Right atrium auricular region (tissue), 2 donors: ENCODE measurements at regions not wholly inside any gene's neighbourhood (a gene's known extent, or its start where the extent isn't known, plus 50 kb on each side); places are given as distances from the start of the nearest gene placed in this dataset.

Experiments used
- DNase-seq: peaks from one replicate; pipeline ENCODE4 v3.0.0-alpha.2; 2019; ENCODE audit warnings: low spot score
- H3K27ac ChIP-seq, 2 donors: fragments of 200-600 bp; sonication (generic); 1 replicate in 1 of 2; 2 replicates in 1 of 2; pipeline ENCODE4 v1.5.1; 2016 to 2019
- H3K27me3 ChIP-seq, 2 donors: fragments of 200-600 bp; sonication (generic); one replicate each; pipeline versions ENCODE4 v1.5.1 to v1.6.0; 2017 to 2019
- H3K36me3 ChIP-seq: fragments of 200-600 bp; sonication (generic); one replicate; pipeline ENCODE4 v1.5.1; 2016
- H3K4me1 ChIP-seq, 2 donors: fragments of 200-600 bp; sonication (generic); one replicate each; pipeline versions ENCODE4 v1.5.1 to v1.6.0; 2017 to 2019
- H3K4me3 ChIP-seq, 2 donors: fragments of 200-600 bp; sonication (generic); 1 replicate in 1 of 2; 2 replicates in 1 of 2; pipeline ENCODE4 v1.5.1; 2017 to 2019; ENCODE audit warnings: mild to moderate bottlenecking in 1 of 2, moderate library complexity in 1 of 2
- H3K9me3 ChIP-seq, 2 donors: fragments of 200-600 bp; sonication (generic); one replicate each; pipeline ENCODE4 v1.5.1; 2019
- TF ChIP-seq, protein P1 (sequence below), 2 donors: fragments of 200-600 bp; sonication (generic); IDR thresholded peaks; one replicate each; pipeline ENCODE4 v1.5.1; 2019; ENCODE audit warnings: antibody characterized with exemption in 2 of 2

DNA sequence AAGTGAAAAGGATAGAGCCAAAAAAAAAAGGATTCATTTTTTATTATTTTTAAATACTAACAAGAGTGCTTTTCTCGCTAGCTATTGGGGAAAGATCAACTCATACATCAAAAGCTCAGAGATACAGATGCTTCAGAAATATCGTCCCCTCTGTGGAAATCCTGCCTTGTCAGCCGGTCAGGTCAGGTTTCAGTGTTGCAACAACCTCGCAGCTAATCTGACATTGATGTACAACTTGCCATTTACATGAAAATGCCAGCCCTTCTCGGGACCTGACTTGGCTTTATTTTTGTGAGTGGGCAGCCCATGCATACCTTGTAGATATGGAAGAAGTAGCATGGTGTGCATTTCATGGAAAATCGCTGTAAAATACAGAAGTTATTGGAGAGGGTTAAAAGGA is 358.8 kb upstream of the ADAMTS16 start:
- Histone ChIP-seq H3K27ac (no peak overlapping the region), H3K4me1 (no peaks in the 10 kb centered on the region), H3K4me3 (no peak overlapping the region), H3K36me3 (no peaks in the 10 kb centered on the region), H3K27me3 (no peaks in the 10 kb centered on the region), H3K9me3 (peaks cover 0 to 7% of the 10 kb centered on the region in 2 donors)
- no peak for DNase-seq
- TF ChIP-seq, protein P1, sequence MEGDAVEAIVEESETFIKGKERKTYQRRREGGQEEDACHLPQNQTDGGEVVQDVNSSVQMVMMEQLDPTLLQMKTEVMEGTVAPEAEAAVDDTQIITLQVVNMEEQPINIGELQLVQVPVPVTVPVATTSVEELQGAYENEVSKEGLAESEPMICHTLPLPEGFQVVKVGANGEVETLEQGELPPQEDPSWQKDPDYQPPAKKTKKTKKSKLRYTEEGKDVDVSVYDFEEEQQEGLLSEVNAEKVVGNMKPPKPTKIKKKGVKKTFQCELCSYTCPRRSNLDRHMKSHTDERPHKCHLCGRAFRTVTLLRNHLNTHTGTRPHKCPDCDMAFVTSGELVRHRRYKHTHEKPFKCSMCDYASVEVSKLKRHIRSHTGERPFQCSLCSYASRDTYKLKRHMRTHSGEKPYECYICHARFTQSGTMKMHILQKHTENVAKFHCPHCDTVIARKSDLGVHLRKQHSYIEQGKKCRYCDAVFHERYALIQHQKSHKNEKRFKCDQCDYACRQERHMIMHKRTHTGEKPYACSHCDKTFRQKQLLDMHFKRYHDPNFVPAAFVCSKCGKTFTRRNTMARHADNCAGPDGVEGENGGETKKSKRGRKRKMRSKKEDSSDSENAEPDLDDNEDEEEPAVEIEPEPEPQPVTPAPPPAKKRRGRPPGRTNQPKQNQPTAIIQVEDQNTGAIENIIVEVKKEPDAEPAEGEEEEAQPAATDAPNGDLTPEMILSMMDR (IDR thresholded peaks at IDR 0.05), result no peak

- Histone ChIP-seq H3K27me3 (no peaks in the 10 kb centered on the region), H3K9me3 (peaks cover 0 to 7% of the 10 kb centered on the region in 2 donors), H3K27ac (no peak overlapping the region), H3K36me3 (no peaks in the 10 kb centered on the region), H3K4me3 (no peak overlapping the region), H3K4me1 (no peaks in the 10 kb centered on the region)
- DNase-seq, result no peak
- TF ChIP-seq, protein P1 (IDR thresholded peaks at IDR 0.05), result no peak
These were observed 354.2 kb upstream of the ADAMTS16 start for GRCh38 chr5:4785971-4786370.

DNA sequence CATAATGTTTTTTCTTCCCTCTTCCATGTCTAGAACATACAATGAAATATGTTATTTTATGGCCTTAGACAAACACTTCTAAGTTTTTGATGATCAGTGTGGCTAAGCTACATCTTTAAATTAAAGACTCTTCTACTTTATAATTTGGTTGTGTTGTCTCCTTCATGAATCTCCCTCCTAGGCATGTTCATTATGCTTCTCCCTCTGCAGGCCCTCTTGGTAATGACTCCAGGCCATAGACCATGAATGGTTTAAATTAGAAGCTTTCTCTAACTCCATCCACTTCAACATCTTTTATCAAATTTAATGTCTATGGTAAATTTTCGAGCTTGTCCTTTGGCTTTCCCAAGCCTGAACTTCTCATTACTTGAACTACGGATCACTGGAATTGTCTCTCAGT is 342.7 kb upstream of the ADAMTS16 start:
- Histone ChIP-seq H3K27ac (no peak overlapping the region), H3K36me3 (no peaks in the 10 kb centered on the region), H3K4me3 (no peak overlapping the region), H3K4me1 (no peaks in the 10 kb centered on the region), H3K9me3 (no peaks in the 10 kb centered on the region), H3K27me3 (no peaks in the 10 kb centered on the region)
- TF ChIP-seq, protein P1 (IDR thresholded peaks at IDR 0.05), result no peak
- DNase-seq, result no peak

DNA sequence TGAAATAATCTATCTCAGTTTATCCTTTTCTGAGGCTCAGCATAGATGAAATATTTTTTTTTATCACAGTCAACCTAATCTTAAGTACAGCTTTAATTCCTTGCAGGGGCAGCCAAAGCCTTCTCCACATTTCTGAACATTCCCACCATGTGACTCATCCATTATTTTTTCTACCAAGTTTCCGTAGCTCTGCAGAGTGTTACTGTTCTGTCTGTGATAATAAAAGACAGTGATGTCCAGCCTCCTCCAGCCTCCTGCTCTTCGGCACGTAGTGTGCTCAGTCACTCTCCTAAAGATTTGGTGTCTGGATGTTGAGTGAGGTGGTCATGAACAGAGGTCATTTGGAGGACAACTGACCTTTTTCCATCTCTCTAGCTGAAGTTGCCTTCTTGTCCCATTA is 338.1 kb upstream of the ADAMTS16 start:
- Histone ChIP-seq H3K4me1 (no peaks in the 10 kb centered on the region), H3K27me3 (no peaks in the 10 kb centered on the region), H3K4me3 (no peak overlapping the region), H3K9me3 (no peaks in the 10 kb centered on the region), H3K36me3 (no peaks in the 10 kb centered on the region), H3K27ac (no peak overlapping the region)
- TF ChIP-seq, protein P1 (IDR thresholded peaks at IDR 0.05), result no peak
- DNase-seq, result no peak

DNA sequence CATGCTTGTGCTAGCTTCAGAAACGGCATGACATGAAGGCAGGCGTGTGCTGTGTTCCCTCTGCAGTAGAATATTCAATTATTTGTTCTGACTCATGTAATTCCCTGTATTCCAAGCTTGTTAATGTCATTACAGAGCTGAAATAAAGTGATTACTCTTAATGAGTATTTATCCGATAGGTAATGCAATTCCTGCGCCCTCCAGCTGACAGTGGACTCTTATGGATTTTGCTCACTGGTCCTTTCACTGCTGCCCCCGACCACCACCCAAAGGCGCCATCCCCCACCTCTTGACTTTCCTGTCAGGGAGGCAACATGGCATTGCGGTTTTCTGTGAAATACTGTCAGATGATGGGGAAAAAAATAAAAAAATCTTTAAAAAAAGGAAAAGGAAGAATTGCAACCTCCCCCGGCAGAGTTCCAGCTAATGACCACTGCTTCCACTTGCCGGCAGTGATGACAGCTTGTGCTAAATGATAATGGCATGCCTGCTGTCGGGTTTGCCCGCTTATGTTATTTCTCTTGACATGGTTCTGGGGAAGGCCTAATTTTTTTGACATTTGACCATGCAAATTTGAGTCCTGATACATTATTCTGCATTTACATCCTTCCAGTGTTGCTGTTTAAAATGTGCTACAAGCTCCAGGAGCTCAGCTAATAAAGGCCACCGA is 335.3 kb upstream of the ADAMTS16 start:
- Histone ChIP-seq H3K27ac (no peak overlapping the region), H3K27me3 (no peaks in the 10 kb centered on the region), H3K4me3 (no peak overlapping the region), H3K4me1 (no peaks in the 10 kb centered on the region), H3K9me3 (no peaks in the 10 kb centered on the region), H3K36me3 (no peaks in the 10 kb centered on the region)
- TF ChIP-seq, protein P1 (IDR thresholded peaks at IDR 0.05), result no peak
- no peak for DNase-seq

DNA sequence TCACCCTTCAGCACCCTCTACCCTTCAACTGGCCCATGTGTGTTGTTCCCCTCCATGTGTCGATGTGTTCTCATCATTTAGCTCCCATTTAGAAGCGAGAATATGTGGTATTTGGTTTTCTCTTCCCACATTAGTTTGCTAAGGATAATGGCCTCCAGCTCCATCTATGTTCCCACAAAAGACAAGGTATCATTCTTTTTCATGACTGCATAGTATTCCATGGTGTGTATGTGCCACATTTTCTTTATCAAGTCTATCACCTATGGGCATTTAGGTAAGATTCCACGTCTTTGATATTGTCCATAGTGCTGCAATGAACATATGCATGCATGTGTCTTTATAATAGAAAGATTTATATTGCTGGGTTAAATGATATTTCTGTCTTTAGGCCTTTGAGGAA is 325.1 kb upstream of the ADAMTS16 start:
- H3K27me3 ChIP-seq, result no peaks in the 10 kb centered on the region
- H3K9me3 ChIP-seq, result no peaks in the 10 kb centered on the region
- H3K36me3 ChIP-seq, result no peaks in the 10 kb centered on the region
- no peak for DNase-seq
- TF ChIP-seq, protein P1 (IDR thresholded peaks at IDR 0.05), result no peak
- H3K27ac ChIP-seq, result no peak overlapping the region
- no peak overlapping the region for H3K4me3 ChIP-seq
- H3K4me1 ChIP-seq, result no peaks in the 10 kb centered on the region
